ENCODE measurements at regions not wholly inside any gene's neighbourhood (a gene's known extent, or its start where the extent isn't known, plus 50 kb on each side); places are given as distances from the start of the nearest gene placed in this dataset.
"Not testable (repeated sequence)": the region's sequence is repeated elsewhere in the genome, so short reads cannot be mapped to it uniquely, and the experiment has no call there.

- H3K27ac ChIP-seq, result no peak overlapping the region
- peaks cover 20% of the 10 kb centered on the region; the same call in 1 of the 2 replicates for H3K9me3 ChIP-seq (replicated peaks)
- DNase-seq (ENCODE audit: low read depth in 1 of 2, low spot score in 2 of 2), result no peak
Observed at GRCh38 chr10:31689233-31689632, 239.4 kb downstream of the ARHGAP12 start.

GRCh38 chr10:31687663-31688482 is 240.8 kb downstream of the ARHGAP12 start:
- H3K9me3 ChIP-seq (replicated peaks), result peaks cover 20% of the 10 kb centered on the region; the same call in 1 of the 2 replicates

More at GRCh38 chr10:31689233-31689632, 239.4 kb downstream of the ARHGAP12 start:
- Histone ChIP-seq H3K4me1 (replicated peaks) (no peaks in the 10 kb centered on the region), H3K27me3 (replicated peaks) (no peaks in the 10 kb centered on the region), H3K36me3 (no peaks in the 10 kb centered on the region), H3K4me3 (no peak overlapping the region)

GRCh38 chr10:31686599-31686998 is 242.0 kb downstream of the ARHGAP12 start:
- no peaks in the 10 kb centered on the region for H3K27me3 ChIP-seq (replicated peaks)
- no peak overlapping the region for H3K27ac ChIP-seq
- peaks cover 25% of the 10 kb centered on the region; the same call in 1 of the 2 replicates for H3K9me3 ChIP-seq (replicated peaks)
- H3K4me3 ChIP-seq, result no peak overlapping the region
- no peak for DNase-seq (ENCODE audit: low read depth in 1 of 2, low spot score in 2 of 2)
- no peaks in the 10 kb centered on the region for H3K36me3 ChIP-seq
- no peaks in the 10 kb centered on the region for H3K4me1 ChIP-seq (replicated peaks)

More at GRCh38 chr10:31687663-31688482, 240.8 kb downstream of the ARHGAP12 start:
- Histone ChIP-seq H3K4me1 (replicated peaks) (no peaks in the 10 kb centered on the region), H3K27me3 (replicated peaks) (no peaks in the 10 kb centered on the region), H3K36me3 (no peaks in the 10 kb centered on the region), H3K4me3 (no peak overlapping the region), H3K27ac (no peak overlapping the region)
- DNase-seq (ENCODE audit: low read depth in 1 of 2, low spot score in 2 of 2), result no peak

GRCh38 chr10:31683682-31684081 is 244.9 kb downstream of the ARHGAP12 start:
- Histone ChIP-seq H3K4me1 (replicated peaks) (no peaks in the 10 kb centered on the region), H3K27ac (no peak overlapping the region)
- DNase-seq (ENCODE audit: low read depth in 1 of 2, low spot score in 2 of 2), result no peak

GRCh38 chr10:31679936-31680335 is 248.7 kb downstream of the ARHGAP12 start:
- Histone ChIP-seq H3K36me3 (no peaks in the 10 kb centered on the region), H3K4me3 (no peak overlapping the region), H3K4me1 (replicated peaks) (no peaks in the 10 kb centered on the region), H3K9me3 (replicated peaks) (peaks cover 5% of the 10 kb centered on the region; the same call in 1 of the 2 replicates), H3K27me3 (replicated peaks) (no peaks in the 10 kb centered on the region), H3K27ac (no peak overlapping the region)
- DNase-seq (ENCODE audit: low read depth in 1 of 2, low spot score in 2 of 2), result no peak

More at GRCh38 chr10:31683682-31684081, 244.9 kb downstream of the ARHGAP12 start:
- no peak overlapping the region for H3K4me3 ChIP-seq
- H3K36me3 ChIP-seq, result no peaks in the 10 kb centered on the region
- H3K9me3 ChIP-seq (replicated peaks), result peaks cover 13% of the 10 kb centered on the region; the same call in 1 of the 2 replicates
- H3K27me3 ChIP-seq (replicated peaks), result no peaks in the 10 kb centered on the region

- DNase-seq (ENCODE audit: low read depth in 1 of 2, low spot score in 2 of 2), result no peak
- Histone ChIP-seq H3K27me3 (replicated peaks) (no peaks in the 10 kb centered on the region), H3K27ac (no peak overlapping the region), H3K4me1 (replicated peaks) (no peaks in the 10 kb centered on the region), H3K9me3 (replicated peaks) (peaks cover 5% of the 10 kb centered on the region; the same call in 1 of the 2 replicates), H3K4me3 (no peak overlapping the region), H3K36me3 (no peaks in the 10 kb centered on the region)
Observed at GRCh38 chr10:31678575-31679516, 249.8 kb downstream of the ARHGAP12 start.

- no peak overlapping the region for H3K27ac ChIP-seq
Observed at GRCh38 chr10:31678139-31678536, 250.5 kb downstream of the ARHGAP12 start.

GRCh38 chr10:31677195-31678138 is 251.2 kb downstream of the ARHGAP12 start:
- Histone ChIP-seq H3K27me3 (replicated peaks) (no peaks in the 10 kb centered on the region), H3K4me1 (replicated peaks) (no peaks in the 10 kb centered on the region), H3K4me3 (no peak overlapping the region), H3K27ac (no peak overlapping the region), H3K36me3 (no peaks in the 10 kb centered on the region), H3K9me3 (replicated peaks) (peaks cover 2% of the 10 kb centered on the region; the same call in 1 of the 2 replicates)
- DNase-seq (ENCODE audit: low read depth in 1 of 2, low spot score in 2 of 2), result no peak

More at GRCh38 chr10:31678139-31678536, 250.5 kb downstream of the ARHGAP12 start:
- H3K4me1 ChIP-seq (replicated peaks), result no peaks in the 10 kb centered on the region
- no peak overlapping the region for H3K4me3 ChIP-seq
- H3K9me3 ChIP-seq (replicated peaks), result peaks cover 5% of the 10 kb centered on the region; the same call in 1 of the 2 replicates
- no peaks in the 10 kb centered on the region for H3K27me3 ChIP-seq (replicated peaks)
- DNase-seq (ENCODE audit: low read depth in 1 of 2, low spot score in 2 of 2), result no peak
- no peaks in the 10 kb centered on the region for H3K36me3 ChIP-seq

GRCh38 chr10:31675726-31676125 is 252.9 kb downstream of the ARHGAP12 start:
- Histone ChIP-seq H3K4me3 (no peak overlapping the region), H3K27ac (no peak overlapping the region), H3K9me3 (replicated peaks) (no peaks in the 10 kb centered on the region; the same call in 1 of the 2 replicates), H3K4me1 (replicated peaks) (no peaks in the 10 kb centered on the region), H3K36me3 (no peaks in the 10 kb centered on the region), H3K27me3 (replicated peaks) (no peaks in the 10 kb centered on the region)
- DNase-seq (ENCODE audit: low read depth in 1 of 2, low spot score in 2 of 2), result no peak

GRCh38 chr10:31669357-31669756 is 259.3 kb downstream of the ARHGAP12 start:
- Histone ChIP-seq H3K4me3 (no peak overlapping the region), H3K27ac (no peak overlapping the region), H3K4me1 (replicated peaks) (no peaks in the 10 kb centered on the region), H3K27me3 (replicated peaks) (no peaks in the 10 kb centered on the region), H3K9me3 (replicated peaks) (no peaks in the 10 kb centered on the region), H3K36me3 (no peaks in the 10 kb centered on the region)
- DNase-seq (ENCODE audit: low read depth in 1 of 2, low spot score in 2 of 2), result no peak

- Histone ChIP-seq H3K4me1 (replicated peaks) (no peaks in the 10 kb centered on the region), H3K27me3 (replicated peaks) (no peaks in the 10 kb centered on the region), H3K4me3 (no peak overlapping the region), H3K36me3 (no peaks in the 10 kb centered on the region), H3K27ac (no peak overlapping the region), H3K9me3 (replicated peaks) (no peaks in the 10 kb centered on the region)
- no peak for DNase-seq (ENCODE audit: low read depth in 1 of 2, low spot score in 2 of 2)
Observed at GRCh38 chr10:31668326-31668725, 260.3 kb downstream of the ARHGAP12 start.

- H3K9me3 ChIP-seq (replicated peaks); H3K27ac ChIP-seq; DNase-seq (ENCODE audit: low read depth in 1 of 2, low spot score in 2 of 2); H3K36me3 ChIP-seq; H3K4me1 ChIP-seq (replicated peaks); H3K4me3 ChIP-seq; H3K27me3 ChIP-seq (replicated peaks): not testable (repeated sequence)
Observed at GRCh38 chr10:31665764-31666279, 262.8 kb downstream of the ARHGAP12 start.

- H3K36me3 ChIP-seq, result no peaks in the 10 kb centered on the region
- no peaks in the 10 kb centered on the region for H3K9me3 ChIP-seq (replicated peaks)
- H3K27ac ChIP-seq, result no peak overlapping the region
- H3K4me3 ChIP-seq, result no peak overlapping the region
- no peaks in the 10 kb centered on the region for H3K4me1 ChIP-seq (replicated peaks)
- DNase-seq (ENCODE audit: low read depth in 1 of 2, low spot score in 2 of 2), result no peak
- H3K27me3 ChIP-seq (replicated peaks), result no peaks in the 10 kb centered on the region
Observed at GRCh38 chr10:31664803-31665202, 263.8 kb downstream of the ARHGAP12 start.

All from SJSA1 (cell line).